Adrenal gland (tissue), 9 donors: ENCODE measurements at regions not wholly inside any gene's neighbourhood (a gene's known extent, or its start where the extent isn't known, plus 50 kb on each side); places are given as distances from the start of the nearest gene placed in this dataset.
"Not testable (repeated sequence)": the region's sequence is repeated elsewhere in the genome, so short reads cannot be mapped to it uniquely, and the experiment has no call there.

Experiments
- DNase-seq, 7 donors: peaks; one replicate each; pipeline ENCODE4 v3.0.0-alpha.2; 2019 to 2020
- H3K27ac ChIP-seq, 5 donors: fragments of 200-600 bp; sonication (generic) in 4 of 5; 1 replicate in 3 of 5; 2 replicates in 2 of 5; pipeline versions ENCODE4 v1.5.1 to v1.8.0; 2016 to 2020; ENCODE audit warnings: mild to moderate bottlenecking in 1 of 5
- H3K27me3 ChIP-seq: fragments of 200-600 bp; 2 replicates; pipeline ENCODE4 v1.8.0; 2021
- H3K36me3 ChIP-seq, 2 donors: fragments of 200-600 bp; replicated peaks in 1 of 2; 1 replicate in 1 of 2; 2 replicates in 1 of 2; pipeline versions ENCODE4 v1.5.1 to v1.8.0; 2018 to 2022
- H3K4me1 ChIP-seq, 2 donors: fragments of 200-600 bp; replicated peaks in 1 of 2; 1 replicate in 1 of 2; 2 replicates in 1 of 2; pipeline versions ENCODE4 v1.5.1 to v1.8.0; 2018 to 2021
- H3K4me3 ChIP-seq, 4 donors: fragments of 200-600 bp; sonication (generic) in 3 of 4; one replicate each; pipeline ENCODE4 v1.5.1; 2016 to 2018
- H3K9me3 ChIP-seq, 3 donors: fragments of 200-600 bp; sonication (generic) in 1 of 3; replicated peaks in 1 of 3; 1 replicate in 2 of 3; 2 replicates in 1 of 3; pipeline versions ENCODE4 v1.5.1 to v1.8.0; 2016 to 2021
- POLR2A ChIP-seq, 2 donors: fragments of 450-650 bp; IDR thresholded peaks; one replicate each; pipeline ENCODE4 v1.6.1; 2017; ENCODE audit warnings: antibody characterized with exemption in 2 of 2, mild to moderate bottlenecking in 2 of 2, moderate library complexity in 1 of 2
- WGBS, 4 donors: extraction: QIAGEN DNeasy Blood & Tissue Kit in 2 of 4; methylation state at CpG; one replicate each; pipeline versions ENCODE4 v1.1.5 to v1.1.7; 2013 to 2017; 5-methylcytosine and 5-hydroxymethylcytosine counted together
- intact Hi-C, 2 donors: fragments of 100-400 bp; cut with DNase I; formaldehyde crosslinking; loops; one replicate each; pipeline versions ENCODE4 v1.14.1 to v1.15.0; 2022 to 2023
- TF ChIP-seq, protein P1 (sequence below), 6 experiments: fragments of 450-650 bp in 4 of 6; fragments of 200-600 bp in 2 of 6; sonication (generic) in 1 of 6; IDR thresholded peaks; 1 replicate in 5 of 6; 2 replicates in 1 of 6; pipeline versions ENCODE4 v1.5.1 to v1.8.0; 2016 to 2021; ENCODE audit warnings: antibody characterized with exemption in 6 of 6, mild to moderate bottlenecking in 2 of 6, moderate library complexity in 1 of 6
- donor health status: healthy with polysubstance abuse.
- donor health status: Bipolar disorder and iron deficiency.
- donor health status: DM: yes; HTN: yes; CAD: no.
- donor health status: DM: no; HTN: no; CAD: no.
- donor health status: DM: no; HTN: no; CAD: no.

DNA sequence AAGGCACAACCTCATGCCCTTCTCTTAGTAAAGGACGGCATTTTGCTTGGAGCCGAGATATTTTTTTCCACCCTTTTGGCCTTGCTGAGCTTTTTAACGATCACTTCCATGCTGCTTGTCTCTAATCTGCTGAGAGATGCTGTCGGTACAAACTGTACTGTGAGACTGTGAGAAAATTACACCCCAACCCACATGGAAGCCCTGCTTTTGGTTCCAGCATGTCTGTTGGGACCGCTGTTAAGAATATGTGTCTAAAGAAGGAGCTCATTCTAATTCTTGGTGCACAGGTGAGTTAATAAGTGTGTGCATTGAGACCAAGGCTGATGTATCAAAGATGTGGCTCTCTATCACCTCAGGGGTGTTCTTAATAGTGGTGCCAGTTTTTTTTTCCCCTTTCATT lies 304.5 kb upstream of the MAP3K7 start:
- no peaks in the 10 kb centered on the region for H3K36me3 ChIP-seq
- intact Hi-C loops = no loop called here
- no peak for DNase-seq
- H3K9me3 ChIP-seq = no peaks in the 10 kb centered on the region
- H3K27me3 ChIP-seq = no peaks in the 10 kb centered on the region
- no peak for TF ChIP-seq POLR2A (IDR thresholded peaks at IDR 0.05)
- TF ChIP-seq, protein P1, sequence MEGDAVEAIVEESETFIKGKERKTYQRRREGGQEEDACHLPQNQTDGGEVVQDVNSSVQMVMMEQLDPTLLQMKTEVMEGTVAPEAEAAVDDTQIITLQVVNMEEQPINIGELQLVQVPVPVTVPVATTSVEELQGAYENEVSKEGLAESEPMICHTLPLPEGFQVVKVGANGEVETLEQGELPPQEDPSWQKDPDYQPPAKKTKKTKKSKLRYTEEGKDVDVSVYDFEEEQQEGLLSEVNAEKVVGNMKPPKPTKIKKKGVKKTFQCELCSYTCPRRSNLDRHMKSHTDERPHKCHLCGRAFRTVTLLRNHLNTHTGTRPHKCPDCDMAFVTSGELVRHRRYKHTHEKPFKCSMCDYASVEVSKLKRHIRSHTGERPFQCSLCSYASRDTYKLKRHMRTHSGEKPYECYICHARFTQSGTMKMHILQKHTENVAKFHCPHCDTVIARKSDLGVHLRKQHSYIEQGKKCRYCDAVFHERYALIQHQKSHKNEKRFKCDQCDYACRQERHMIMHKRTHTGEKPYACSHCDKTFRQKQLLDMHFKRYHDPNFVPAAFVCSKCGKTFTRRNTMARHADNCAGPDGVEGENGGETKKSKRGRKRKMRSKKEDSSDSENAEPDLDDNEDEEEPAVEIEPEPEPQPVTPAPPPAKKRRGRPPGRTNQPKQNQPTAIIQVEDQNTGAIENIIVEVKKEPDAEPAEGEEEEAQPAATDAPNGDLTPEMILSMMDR (IDR thresholded peaks at IDR 0.05) = no peak
- WGBS, 4 donors = 63 to 66% (median 65%) methylated on average over 5 of the region's 5 CpGs
- H3K27ac ChIP-seq = no peak overlapping the region
- H3K4me1 ChIP-seq = no peaks in the 10 kb centered on the region
- no peak overlapping the region for H3K4me3 ChIP-seq

DNA sequence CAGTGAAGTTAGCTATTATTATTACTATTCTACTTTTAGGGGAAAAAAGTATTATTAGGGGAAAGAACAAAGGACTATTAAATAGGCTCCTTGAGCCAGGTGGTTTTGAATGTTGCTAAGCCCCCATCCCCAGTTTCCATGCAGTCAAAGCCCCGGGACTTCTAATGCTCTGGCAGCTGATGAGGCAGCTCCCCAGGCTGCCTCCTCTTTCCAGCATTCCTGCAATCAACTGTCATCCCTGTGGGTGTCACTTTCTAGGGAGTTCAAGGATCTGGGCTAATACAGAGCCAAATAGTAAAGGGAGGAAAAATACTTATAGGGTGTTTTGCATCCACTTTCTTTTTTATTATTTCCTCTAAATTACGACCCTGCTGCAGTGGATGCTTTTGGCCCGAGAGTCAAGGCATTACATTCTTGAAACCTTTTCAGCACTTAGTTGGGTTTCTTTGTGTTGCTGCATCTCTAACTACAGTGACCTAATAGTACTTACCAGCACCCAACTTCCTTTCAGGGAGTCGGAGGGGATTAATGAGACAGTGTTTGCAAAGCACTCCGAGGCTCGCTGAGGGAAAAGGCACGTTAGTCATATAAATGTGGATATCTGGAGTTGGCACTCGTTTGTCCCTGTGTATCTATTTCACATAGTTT lies 303.9 kb upstream of the MAP3K7 start:
- intact Hi-C loops = no loop called here
- Histone ChIP-seq H3K4me3 (no peak overlapping the region), H3K27me3 (no peaks in the 10 kb centered on the region), H3K36me3 (no peaks in the 10 kb centered on the region), H3K9me3 (no peaks in the 10 kb centered on the region), H3K27ac (no peak overlapping the region), H3K4me1 (no peaks in the 10 kb centered on the region)
- DNase-seq = no peak
- WGBS, 4 donors = 38 to 44% (median 41%) methylated on average over 8 of the region's 8 CpGs
- TF ChIP-seq, protein P1 (IDR thresholded peaks at IDR 0.05) = no peak
- no peak for TF ChIP-seq POLR2A (IDR thresholded peaks at IDR 0.05)

DNA sequence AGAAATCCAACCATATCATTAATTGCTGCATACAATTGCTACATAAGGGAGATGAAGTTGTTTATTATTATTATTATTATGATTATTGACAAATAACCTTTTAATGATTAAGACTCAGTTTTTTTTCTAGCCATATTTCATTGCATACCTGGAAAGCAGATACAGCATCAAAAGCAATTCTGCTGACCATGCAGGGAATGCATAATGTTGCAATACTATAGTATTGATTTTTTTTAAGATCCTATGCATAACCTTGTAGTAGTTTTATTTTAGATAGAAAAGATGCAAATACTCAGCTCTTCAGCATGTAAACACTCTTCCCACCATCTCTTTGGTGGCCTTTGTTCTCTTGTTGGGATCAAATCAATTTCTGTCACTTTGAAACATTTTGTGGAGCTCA lies 300.9 kb upstream of the MAP3K7 start:
- no peaks in the 10 kb centered on the region for H3K9me3 ChIP-seq
- H3K36me3 ChIP-seq = no peaks in the 10 kb centered on the region
- intact Hi-C loops = no loop called here
- DNase-seq = no peak
- TF ChIP-seq POLR2A (IDR thresholded peaks at IDR 0.05) = no peak
- TF ChIP-seq, protein P1 (IDR thresholded peaks at IDR 0.05) = no peak
- no peaks in the 10 kb centered on the region for H3K4me1 ChIP-seq
- no peaks in the 10 kb centered on the region for H3K27me3 ChIP-seq
- H3K27ac ChIP-seq = no peak overlapping the region
- no peak overlapping the region for H3K4me3 ChIP-seq

DNA sequence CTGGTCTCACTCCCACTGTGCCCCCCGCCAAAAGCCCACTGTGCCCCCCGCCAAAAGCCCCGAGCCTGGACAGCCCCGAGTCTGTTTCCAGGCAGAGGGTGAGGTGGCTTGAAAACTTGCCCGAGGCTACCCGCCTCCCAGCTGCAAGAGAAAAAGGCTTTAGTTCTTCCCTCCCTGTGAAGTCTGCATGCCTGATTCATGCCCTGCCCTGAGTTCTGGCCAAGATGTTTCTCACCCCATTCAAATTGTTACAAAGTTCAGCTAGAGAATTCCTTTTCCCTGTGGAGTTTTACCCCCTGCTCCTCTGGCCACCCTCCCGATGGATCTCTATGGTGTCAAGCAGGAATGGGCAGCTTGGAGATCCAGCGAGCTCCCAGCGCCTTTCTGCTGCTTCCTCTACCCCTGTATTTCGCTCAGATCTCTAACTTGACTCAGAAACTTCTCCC lies 298.8 kb upstream of the MAP3K7 start:
- Histone ChIP-seq H3K4me1 (no peaks in the 10 kb centered on the region), H3K36me3 (no peaks in the 10 kb centered on the region), H3K4me3 (no peak overlapping the region), H3K27ac (no peak overlapping the region), H3K27me3 (no peaks in the 10 kb centered on the region), H3K9me3 (no peaks in the 10 kb centered on the region)
- WGBS, 4 donors = 83 to 88% (median 83%) methylated on average over 4 to 10 of the region's 10 CpGs
- DNase-seq = no peak
- intact Hi-C loops = no loop called here
- TF ChIP-seq, protein P1 (IDR thresholded peaks at IDR 0.05) = no peak
- no peak for TF ChIP-seq POLR2A (IDR thresholded peaks at IDR 0.05)

DNA sequence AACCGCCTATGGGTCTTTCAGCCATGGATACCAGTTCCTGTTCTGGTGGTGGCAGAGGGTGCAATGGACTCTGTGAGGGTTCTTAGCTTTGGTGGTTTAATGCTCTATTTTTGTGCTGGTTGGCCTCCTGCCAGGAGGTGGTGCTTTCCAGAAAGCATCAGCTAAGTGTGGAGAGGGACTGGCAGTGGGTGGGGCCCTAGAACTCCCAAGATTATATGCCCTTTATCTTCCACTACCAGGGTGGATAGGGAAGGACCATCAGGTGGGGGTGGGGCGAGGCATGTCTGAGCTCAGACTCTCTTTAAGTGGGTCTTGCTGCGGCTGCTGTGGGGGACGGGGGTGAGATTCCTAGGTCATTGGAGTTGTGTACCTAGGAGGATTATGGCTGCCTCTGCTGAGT lies 298.3 kb upstream of the MAP3K7 start:
- H3K4me3 ChIP-seq, H3K9me3 ChIP-seq, H3K27me3 ChIP-seq, H3K4me1 ChIP-seq, H3K36me3 ChIP-seq, intact Hi-C loops, DNase-seq, H3K27ac ChIP-seq: not testable (repeated sequence)
- WGBS, 4 donors = 71 to 91% (median 85%) methylated on average over 3 to 4 of the region's 4 CpGs
